ENCODE measurements at regions not wholly inside any gene's neighbourhood (a gene's known extent, or its start where the extent isn't known, plus 50 kb on each side); places are given as distances from the start of the nearest gene placed in this dataset.
A peak's percentile ranks its signal among the peaks of the same experiment; 100 is the strongest.

GRCh38 chr1:104120525-104120924 is 370.8 kb downstream of the AMY1C start:
- TF ChIP-seq EZH2 (IDR thresholded peaks at IDR 0.05) (no peak), CTCF (IDR thresholded peaks at IDR 0.05) (peak; percentile 43), EZH2phosphoT487 (IDR thresholded peaks at IDR 0.05) (no peak)
